ENCODE measurements at regions not wholly inside any gene's neighbourhood (a gene's known extent, or its start where the extent isn't known, plus 50 kb on each side); places are given as distances from the start of the nearest gene placed in this dataset.
A peak's percentile ranks its signal among the peaks of the same experiment; 100 is the strongest.
"Not testable (repeated sequence)": the region's sequence is repeated elsewhere in the genome, so short reads cannot be mapped to it uniquely, and the experiment has no call there.

DNA sequence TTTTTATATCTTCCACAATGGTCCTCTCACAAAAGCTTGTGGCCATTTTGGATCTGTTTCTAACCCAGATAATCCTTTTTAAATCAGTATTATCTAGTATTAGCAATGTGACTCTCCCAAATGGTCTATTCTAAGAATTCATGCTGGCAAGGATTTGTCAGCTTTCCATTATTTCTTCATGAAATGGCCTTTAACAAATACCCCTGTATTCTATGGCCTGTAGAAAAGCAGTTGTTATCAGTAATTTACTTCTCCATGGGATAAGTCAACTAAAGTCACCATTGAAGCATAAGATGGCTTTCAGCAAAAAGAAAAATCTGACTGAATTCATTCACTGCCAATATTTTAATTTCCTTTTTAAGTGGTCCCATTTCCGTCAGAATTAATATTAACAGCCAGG lies 346.4 kb upstream of the FAM174A start:
- DNase-seq = no peak

DNA sequence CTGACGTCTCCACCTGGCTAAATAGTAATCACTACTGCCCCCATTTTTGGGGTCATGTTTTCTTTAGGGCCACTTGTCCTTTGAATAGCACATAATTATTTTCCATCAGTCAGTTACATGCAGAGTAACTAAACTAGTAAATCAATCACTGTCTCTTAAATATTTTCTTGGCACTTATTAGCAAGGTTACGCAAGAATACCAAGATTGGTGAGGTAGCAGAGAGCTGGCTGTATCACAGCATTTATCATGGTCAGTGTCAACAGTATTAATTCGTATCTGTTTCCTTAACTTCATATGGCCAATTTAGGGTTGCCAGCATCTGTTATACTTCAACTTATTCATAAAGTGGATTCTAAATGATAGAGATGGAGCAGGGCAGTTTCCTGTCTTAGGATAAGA lies 346.8 kb upstream of the FAM174A start:
- no peak for DNase-seq

DNA sequence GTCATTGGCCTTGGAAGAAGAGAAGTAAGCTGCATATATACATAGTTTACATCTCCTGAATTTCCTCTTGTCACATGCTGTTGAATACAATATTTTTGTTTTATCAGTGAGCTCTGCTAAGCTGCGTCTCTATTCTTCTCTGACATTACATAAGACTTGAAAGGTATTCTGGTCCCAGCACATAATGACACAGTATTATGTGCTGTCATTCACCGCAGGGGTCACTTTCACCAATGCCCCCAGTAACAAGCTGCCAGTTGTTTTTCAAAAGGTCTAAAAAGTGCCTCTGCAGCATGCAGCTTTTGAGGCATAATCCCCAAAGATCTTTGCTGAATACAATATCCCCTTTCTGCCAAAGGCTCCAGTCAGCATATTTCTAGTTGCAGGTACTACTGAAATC lies 349.0 kb upstream of the FAM174A start:
- DNase-seq = no peak

DNA sequence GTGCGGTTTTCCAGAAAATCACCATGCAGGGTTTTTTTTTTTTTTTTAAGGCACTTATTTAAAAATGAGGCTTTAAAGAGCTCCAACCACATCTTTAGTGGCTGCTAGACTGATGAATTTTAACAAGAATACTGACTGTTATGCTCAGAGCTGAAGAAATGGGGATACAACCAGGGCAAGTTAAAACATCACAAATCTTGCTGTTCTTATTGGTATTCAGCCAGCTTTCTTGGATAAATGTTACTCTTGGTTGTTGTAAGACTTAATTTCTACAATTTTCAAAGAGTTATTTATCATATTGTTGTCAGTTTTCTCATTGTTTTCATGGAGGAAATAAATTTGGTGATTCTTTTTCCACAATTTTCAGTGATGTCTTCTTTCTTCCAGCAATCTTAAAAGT lies 352.8 kb upstream of the FAM174A start:
- DNase-seq = no peak

DNA sequence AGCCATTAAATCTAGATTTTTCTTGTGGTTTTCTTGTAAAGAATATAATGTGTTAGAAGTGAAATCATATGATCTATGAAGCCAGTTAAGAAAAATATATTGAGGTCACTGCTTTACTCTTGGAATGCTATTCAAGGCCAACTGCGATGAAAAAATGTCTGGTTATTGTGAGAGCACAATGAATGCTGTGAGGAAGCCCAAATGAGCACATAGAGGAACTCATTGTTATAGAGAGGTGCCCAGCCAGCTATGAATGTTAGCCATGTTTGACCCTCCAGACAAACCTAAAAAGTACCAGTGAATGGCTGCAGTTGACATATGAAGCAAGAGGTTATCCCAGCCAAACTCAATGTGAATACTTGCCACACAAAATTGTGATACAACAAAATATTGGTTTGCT lies 359.8 kb upstream of the FAM174A start:
- DNase-seq = no peak

DNA sequence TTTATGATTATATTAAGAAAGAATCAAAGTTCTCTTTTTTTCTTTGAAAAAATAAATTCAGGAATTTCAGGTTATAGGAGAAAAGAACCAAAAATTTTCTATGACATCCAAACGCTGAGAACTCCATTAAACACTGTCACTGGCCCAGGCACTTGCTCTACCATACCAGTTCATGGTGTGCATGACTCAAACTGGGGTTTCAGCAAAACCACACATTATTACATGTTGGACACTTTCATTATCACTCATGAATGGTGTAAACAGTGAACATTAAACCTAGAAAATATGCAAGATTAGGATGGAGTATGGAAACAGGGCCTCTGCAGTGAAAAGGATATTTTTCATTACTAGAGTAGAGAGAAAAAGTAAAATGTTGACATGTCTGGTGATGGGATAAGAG lies 369.9 kb upstream of the FAM174A start:
- DNase-seq = no peak

DNA sequence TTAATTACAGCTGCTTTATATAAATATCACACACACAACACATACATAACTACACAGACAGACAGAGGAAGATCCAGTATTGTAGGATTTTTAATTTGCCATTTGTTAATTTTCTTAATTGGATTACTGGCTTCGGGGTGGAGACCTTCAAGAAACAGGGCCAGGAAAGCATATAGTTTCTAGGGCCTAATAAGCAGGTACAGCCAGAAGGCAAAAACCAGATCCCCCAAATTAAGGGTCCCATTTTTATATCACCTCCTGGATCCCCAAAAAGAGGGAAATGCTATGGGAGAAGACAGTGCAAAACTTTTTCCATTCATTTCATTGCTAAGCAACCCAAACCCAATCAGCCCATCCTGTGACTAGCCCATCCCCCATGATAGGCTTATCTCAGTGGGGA lies 373.3 kb upstream of the FAM174A start:
- DNase-seq = no peak

DNA sequence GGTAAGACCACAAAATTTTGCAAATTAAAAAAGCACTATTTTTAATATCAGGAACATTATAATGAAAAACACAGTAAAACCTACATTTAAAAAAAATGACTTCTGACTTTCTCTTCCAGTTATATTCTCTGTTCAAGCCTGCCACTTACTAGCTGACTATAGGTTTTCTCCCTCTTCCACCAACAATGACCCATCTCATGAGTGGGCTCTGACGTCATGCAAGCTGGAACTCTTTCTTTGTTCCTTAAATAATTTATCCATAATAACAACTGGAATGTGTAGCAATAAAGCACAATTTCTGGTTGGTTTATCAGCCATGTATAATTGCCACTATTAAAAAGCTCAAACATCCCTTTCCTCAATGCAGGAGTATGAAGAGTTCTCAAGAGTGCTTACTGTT lies 378.1 kb upstream of the FAM174A start:
- no peak for DNase-seq

DNA sequence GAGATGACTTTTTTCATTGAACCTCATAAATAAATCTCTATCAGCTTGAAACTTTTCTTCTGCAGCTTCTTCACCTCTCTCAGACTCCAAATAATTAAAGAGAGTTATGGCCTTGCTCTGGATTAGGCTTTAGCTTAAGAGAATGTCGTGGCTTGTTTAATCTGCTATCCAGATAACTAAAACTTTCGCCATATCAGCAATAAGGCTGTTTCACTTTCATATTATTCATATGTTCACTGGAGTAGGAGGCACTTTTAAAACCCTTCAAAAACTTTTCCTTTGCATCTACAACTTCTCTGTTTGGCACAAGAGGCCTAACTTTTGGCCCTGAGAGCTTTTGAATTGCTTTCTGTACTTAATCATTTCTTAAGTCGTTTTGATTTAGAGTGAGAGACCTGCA lies 386.9 kb upstream of the FAM174A start:
- no peak for DNase-seq

DNA sequence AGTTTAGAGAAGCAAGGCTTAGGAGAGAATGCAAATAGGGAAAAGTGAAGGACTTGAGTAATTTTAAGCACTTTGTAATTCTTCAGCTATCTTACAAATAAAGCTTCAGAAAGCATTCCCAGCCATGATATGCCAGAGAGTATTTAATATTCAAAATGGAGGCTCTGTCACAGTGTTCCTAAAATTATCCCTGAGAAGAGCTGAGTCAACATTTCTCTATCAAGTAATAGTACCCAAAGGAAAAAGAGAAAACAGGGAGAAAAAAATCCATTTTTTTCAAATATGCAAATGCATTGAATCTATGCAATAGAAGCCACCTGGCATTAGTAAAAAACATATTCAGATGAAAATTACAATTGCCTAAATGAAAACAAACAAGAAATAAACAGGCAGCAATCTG lies 392.6 kb upstream of the FAM174A start:
- no peak for DNase-seq

DNA sequence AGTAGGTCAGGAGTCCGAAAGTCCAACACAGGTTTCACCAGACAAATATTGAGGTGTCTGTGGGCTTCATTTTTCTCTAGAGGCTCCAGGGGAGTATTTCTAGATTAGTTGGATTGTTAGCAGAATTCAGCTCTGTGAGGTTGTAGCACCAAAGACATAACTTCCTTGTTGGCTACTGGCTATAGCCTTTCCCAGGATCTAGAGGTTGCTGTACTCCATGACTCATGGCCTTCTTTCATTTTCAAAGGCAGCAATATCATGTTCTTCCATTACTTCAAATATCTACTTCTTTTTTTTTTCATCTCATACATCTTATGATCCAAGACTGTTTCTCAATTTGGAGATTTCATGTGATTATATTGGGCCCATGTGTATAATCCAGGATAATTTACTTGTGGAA lies 404.0 kb upstream of the FAM174A start:
- no peak for DNase-seq

DNA sequence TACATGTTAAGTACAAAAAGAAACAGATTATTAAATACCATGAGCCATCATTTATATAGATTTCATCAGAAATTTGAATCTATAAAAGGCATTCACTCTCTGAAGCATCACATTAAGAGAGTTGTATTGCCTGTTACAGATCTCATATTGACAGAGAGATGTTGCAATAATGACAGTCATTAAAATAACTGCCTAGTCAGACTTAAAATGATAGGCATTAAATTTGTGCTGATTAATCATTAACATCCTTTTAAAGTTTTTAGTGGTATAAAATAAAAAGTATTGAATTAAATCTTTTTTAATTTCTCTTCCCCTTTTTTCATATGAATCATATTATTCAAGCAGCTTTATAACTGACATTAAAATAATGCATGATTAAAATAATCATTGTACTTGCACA lies 404.9 kb upstream of the FAM174A start:
- DNase-seq = no peak

DNA sequence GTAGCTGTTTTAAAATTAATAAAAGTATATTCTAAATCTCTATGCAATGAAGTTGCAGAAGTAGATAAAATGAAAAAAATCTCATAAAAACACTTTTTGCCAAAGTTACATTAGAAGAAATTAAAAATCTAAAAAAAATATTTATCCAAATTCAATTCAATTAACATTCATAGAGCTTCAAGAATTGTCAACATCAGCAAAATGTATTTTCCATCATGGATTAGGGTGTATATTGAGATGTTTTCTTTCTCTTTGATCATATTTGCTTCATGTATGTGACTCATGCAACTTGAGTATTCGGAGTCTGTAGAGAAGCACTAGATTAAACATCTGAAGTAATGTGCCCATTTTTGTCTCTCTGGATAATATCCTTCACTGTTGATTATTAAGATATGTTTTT lies 415.3 kb upstream of the FAM174A start:
- DNase-seq = no peak

DNA sequence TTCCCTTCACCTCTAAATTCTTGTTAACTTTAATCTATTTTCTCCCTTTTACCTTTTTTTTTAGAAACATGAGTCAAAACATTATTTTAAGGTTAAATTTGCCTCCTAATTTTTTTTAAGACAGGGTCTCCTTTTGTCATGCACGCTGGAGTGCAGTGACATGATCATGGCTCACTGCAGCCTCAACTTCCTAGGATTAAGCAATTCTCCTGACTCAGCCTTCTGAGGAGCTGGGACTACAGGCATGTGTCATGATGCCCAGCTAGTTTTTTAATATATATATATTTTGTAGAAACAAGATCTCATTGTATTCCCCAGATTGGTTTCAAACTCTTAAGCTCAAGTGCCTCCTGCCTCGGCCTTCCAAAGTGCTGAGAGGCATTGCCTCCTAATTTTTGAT lies 424.7 kb upstream of the FAM174A start:
- no peak for DNase-seq

DNA sequence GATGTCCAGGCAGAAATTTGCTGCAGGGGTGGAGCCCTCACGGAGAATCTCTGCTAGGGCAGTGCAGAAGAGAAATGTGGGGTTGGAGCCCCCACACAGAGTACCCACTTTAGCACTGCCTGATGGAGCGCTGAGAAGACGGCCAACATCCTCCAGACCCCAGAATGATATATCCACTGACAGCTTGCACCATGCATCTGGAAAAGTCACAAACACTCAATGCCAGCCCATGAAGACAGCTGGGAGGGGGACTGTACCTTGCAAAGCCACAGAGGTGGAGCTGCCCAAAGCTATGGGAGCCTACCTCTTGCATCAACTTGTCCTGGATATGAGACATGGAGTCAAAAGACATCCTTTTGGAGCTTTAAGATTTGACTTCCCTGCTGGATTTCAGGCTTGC lies 426.3 kb upstream of the FAM174A start:
- no peak for DNase-seq

DNA sequence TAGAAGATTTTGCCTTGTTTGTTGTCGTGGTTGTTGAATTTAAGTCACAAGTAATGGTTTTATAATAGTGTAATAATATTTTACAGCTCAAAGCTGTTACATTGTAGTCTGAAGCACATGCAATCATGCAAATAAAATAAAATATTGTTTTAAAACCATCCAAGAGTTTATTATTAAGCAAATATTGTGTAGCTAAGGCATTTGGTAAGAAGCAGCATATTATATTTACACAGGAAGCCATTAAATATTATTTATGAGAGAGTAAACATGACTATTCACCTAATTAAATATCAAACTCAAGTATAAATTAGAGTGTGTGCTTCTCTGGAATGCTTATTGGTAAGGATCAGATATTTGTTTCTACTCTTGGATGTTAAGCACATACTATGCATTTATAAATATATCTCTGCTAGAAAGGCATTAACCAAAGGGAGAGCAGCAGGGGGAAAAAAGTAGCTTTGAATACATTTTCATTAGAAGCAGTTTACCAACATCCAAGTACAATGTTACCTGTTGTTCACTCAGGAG lies 431.5 kb upstream of the FAM174A start:
- not testable (repeated sequence) for DNase-seq

DNA sequence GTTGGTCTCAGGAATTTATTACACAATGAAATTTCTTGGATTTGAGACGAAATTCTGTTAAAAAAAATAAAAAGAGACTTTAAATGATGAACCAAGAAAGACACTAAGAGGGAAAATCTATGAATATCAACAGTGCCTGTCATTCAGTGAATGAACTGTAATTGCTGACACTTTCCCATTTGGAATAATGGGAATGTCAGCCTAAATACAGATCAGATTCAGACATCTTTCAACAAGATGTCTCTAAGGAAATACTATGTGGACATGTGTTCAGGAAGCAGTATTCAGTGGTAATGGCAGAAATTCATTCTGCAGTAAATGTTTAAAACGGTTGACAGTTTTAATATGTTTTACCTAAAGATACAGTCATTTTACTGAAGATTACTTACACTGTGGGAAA lies 433.7 kb upstream of the FAM174A start:
- DNase-seq = not testable (repeated sequence)

DNA sequence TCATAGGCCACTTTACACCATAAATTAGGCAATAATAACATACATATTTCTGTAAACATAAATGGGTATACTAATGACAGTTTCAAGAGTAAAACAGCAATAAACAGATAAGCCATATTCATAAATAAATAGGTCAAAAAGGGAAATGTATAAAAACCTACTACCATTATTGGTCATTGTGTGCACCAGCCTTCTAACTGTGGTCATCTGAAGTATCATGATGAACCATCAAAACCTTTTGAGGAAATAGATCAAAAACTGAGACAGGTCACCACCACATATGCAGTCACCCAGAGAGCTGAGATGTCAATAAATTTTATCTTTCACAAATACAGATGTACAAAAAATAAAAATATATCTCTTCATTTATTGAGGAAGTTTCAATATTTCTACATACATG lies 438.8 kb upstream of the FAM174A start:
- not testable (repeated sequence) for DNase-seq

DNA sequence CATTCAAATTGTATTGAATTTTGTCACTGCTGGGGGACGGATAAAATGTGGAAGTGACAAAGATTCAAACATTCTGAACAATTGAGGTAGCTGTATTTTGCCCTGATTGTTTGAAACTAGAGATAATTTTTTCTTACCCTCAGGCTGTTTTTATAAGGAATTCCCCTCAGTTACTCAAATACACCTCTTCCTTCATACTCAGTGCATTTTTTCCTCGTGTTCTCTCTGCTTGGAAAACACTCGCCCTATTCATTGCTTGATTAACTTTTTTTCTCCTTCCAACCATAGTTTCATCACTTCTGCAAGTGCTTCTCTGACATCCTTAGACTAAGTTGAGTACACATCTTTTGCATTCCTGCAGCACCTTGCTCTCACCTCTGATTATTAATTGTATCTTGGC lies 454.5 kb upstream of the FAM174A start:
- not testable (repeated sequence) for DNase-seq

DNA sequence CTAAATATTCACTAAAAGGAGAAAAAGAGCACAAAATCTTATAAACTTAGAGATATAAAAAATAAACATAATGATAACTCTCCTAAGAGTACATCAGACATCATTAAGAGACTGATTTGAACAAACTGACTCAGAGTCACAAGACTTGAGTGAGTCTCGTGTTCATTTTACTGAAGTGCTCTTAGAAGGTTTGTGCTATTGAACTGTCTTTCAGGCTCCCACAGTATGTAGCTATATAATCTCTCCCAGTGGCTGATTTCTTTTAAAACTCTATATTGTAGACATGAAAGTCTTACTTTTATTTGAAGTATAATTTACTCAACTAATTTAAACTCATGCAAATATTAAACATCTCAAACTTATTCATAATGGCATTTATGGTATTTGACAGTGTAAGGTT lies 456.0 kb upstream of the FAM174A start:
- DNase-seq = not testable (repeated sequence)

DNA sequence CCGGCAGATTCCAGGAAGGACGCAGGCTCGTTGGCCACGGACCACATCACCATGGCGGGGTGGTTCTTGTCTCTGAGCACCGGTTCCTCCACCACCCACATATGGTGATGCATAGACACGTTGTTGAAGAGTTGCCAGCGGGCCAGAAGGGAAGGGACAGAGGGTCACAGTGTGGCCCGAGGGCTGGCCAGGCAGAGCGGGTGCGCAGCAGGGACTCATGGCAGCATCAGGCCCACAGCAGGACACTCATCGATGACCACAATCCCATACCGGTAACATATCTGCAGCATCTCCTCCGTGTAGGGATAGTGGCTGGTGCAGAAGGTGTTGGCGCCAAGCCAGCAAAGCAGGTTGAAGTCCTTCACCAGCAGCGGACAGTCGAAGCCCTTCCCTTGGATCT lies 469.2 kb upstream of the FAM174A start:
- DNase-seq = not testable (repeated sequence)

DNA sequence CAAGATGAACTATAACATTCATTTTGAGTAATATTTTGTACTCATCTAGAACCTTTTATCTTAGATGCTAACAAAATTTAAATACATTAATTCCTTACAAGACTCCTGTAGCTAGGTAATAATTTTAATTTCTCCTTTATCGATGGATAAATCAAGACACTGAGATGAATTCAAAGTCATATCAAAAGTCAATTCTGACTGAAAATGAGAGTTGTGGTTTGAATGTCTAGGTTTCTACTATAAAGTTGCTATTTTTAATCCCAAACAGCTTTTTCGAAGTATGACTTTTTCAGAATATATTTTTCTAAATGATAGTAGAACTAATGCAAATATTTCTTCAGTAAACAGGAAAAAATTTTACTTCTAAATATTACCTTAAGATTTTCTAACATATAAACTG lies 491.7 kb upstream of the FAM174A start:
- no peak for DNase-seq

DNA sequence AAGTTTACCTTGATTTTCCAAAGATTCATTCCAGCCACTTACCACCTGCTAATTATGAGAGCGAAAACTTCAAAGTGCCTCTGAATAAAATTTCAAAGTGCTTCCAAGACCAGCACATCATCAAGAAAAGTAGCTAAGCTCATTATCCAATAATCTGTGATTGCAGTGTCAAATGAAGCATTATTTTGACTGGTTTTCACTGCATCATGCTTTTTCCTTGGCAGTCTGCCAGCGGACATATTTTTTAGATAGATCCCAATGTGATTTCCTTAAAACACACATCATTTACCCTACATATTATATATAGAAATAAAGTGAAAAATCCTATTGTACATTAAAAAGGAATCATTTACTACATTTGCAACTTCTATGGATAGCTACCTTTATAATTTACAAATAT lies 508.6 kb upstream of the FAM174A start:
- DNase-seq = peak; percentile 63

DNA sequence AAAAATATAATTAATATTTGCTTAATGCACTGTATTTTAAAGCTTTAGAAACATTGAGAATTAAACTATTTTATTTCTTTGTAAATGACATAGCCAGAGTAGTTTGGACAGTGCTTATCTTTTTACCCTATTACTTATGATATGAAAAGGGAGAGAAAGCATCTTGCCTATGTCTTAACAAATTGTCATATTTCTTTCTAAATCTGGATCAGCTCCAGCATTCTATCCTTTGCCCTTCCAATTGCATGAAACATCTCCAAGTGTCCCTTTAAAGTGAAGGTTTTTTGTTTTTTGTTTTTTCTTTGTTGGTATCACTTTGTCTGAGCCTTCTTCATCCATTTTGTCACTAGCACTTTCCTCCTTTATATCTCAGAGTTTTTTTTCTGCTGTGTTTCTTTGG lies 511.6 kb upstream of the FAM174A start:
- no peak for DNase-seq

DNA sequence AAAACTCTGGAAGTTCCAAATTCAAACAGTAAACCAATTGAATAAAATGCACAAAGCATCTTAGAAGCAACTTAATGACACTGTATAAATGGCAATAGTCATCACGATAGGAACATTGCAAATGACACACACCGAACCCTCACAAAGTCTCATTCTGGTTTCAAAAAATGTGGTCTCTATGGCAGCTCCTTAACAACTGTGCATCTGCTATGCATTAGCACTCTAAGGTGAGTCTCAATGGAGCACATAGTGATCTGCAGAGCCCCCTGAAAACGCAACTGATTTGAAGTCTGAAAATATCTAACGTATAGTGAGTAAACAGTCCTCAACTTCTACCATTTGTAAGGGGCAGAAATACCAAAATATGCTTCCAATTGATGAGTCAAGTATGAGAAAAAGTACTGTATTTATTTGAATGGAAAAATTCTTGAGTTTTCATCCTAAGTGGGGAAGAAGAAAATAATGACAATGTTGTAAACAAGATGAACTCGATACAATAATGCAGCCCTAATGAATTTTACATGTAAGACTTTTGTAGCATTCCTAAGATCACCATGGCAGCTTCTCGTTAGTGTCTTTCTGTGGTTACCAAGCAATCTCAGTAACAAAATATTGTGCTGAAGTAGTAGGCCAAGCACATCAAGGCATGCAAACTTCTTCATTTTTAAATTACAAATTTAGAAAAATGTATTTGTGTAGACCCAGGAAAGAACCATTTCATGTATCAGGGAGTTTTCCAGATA lies 517.5 kb upstream of the FAM174A start:
- DNase-seq = no peak

Data from NCI-H1105 treated with DMSO at 0.1 percent for 48 hours (cell line).